ENCODE measurements at regions not wholly inside any gene's neighbourhood (a gene's known extent, or its start where the extent isn't known, plus 50 kb on each side); places are given as distances from the start of the nearest gene placed in this dataset.

DNA sequence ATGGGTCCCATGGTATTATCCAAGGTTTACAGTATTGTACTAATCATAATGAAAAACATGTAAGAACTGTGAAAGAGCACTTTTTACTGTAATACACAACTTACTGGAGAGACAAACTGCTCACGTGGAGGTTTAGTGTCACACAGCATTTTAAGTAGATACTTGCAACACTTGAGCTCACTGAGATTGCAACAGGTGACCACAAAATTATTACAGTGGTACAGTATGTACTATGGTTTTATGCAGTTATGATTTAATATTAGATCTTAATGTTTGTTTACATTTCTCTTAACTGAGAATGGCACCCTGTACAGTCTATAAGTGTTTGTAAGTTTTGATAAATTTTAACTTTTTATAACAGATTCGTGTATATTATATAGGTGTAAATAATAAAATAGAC, 118.6 kb upstream of the SKOR2 start:
- TF ChIP-seq, protein P1, sequence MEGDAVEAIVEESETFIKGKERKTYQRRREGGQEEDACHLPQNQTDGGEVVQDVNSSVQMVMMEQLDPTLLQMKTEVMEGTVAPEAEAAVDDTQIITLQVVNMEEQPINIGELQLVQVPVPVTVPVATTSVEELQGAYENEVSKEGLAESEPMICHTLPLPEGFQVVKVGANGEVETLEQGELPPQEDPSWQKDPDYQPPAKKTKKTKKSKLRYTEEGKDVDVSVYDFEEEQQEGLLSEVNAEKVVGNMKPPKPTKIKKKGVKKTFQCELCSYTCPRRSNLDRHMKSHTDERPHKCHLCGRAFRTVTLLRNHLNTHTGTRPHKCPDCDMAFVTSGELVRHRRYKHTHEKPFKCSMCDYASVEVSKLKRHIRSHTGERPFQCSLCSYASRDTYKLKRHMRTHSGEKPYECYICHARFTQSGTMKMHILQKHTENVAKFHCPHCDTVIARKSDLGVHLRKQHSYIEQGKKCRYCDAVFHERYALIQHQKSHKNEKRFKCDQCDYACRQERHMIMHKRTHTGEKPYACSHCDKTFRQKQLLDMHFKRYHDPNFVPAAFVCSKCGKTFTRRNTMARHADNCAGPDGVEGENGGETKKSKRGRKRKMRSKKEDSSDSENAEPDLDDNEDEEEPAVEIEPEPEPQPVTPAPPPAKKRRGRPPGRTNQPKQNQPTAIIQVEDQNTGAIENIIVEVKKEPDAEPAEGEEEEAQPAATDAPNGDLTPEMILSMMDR (IDR thresholded peaks at IDR 0.05; ENCODE audit: low read depth, low read length, poor library complexity, severe bottlenecking) = no peak
- TF ChIP-seq EZH2phosphoT487 (IDR thresholded peaks at IDR 0.05; ENCODE audit: borderline replicate concordance, low read length) = no peak

Data from DOHH2 (cell line).